Muscle layer of duodenum (tissue), 2 donors: ENCODE measurements at regions not wholly inside any gene's neighbourhood (a gene's known extent, or its start where the extent isn't known, plus 50 kb on each side); places are given as distances from the start of the nearest gene placed in this dataset.

Experiments used
- H3K27ac ChIP-seq: one replicate; pipeline ENCODE4 v1.7.0; 2013; ENCODE audit warnings: mild to moderate bottlenecking, low read length
- H3K27me3 ChIP-seq: one replicate; pipeline ENCODE4 v1.7.0; 2013; ENCODE audit warnings: low read depth, mild to moderate bottlenecking, control low read depth, low read length
- H3K36me3 ChIP-seq, 2 donors: one replicate each; pipeline ENCODE4 v1.7.0; 2013; ENCODE audit warnings: low read length in 2 of 2, control low read depth in 1 of 2, mild to moderate bottlenecking in 1 of 2; ENCODE audit not compliant: insufficient read depth in 2 of 2, control insufficient read depth in 1 of 2
- H3K4me1 ChIP-seq, 2 donors: one replicate each; pipeline ENCODE4 v1.7.0; 2013; ENCODE audit warnings: low read length in 2 of 2, mild to moderate bottlenecking in 2 of 2, control low read depth in 1 of 2, moderate library complexity in 1 of 2; ENCODE audit not compliant: insufficient read depth in 2 of 2, control insufficient read depth in 1 of 2
- H3K4me3 ChIP-seq, 2 donors: one replicate each; pipeline ENCODE4 v1.7.0; 2013; ENCODE audit warnings: low read length in 2 of 2, low read depth in 1 of 2, mild to moderate bottlenecking in 1 of 2
- H3K9me3 ChIP-seq, 2 donors: one replicate each; pipeline ENCODE4 v1.7.0; 2013; ENCODE audit warnings: low read length in 2 of 2, control low read depth in 1 of 2, mild to moderate bottlenecking in 1 of 2; ENCODE audit not compliant: control insufficient read depth in 1 of 2
- donor health status: healthy.

GRCh38 chr3:10568549-10568948, 63.2 kb upstream of the ATP2B2 start:
- H3K27me3 ChIP-seq, result no peaks in the 10 kb centered on the region
- H3K4me1 ChIP-seq, result no peaks in the 10 kb centered on the region
- no peak overlapping the region for H3K4me3 ChIP-seq
- H3K27ac ChIP-seq, result no peak overlapping the region
- H3K9me3 ChIP-seq, result peaks cover 0 to 3% of the 10 kb centered on the region in 2 donors
- no peaks in the 10 kb centered on the region for H3K36me3 ChIP-seq

GRCh38 chr3:10570196-10570946, 65.0 kb upstream of the ATP2B2 start:
- Histone ChIP-seq H3K36me3 (no peaks in the 10 kb centered on the region), H3K4me3 (no peak overlapping the region), H3K27ac (no peak overlapping the region), H3K9me3 (no peaks in the 10 kb centered on the region), H3K27me3 (no peaks in the 10 kb centered on the region), H3K4me1 (no peaks in the 10 kb centered on the region)

- H3K4me1 ChIP-seq, result no peaks in the 10 kb centered on the region
- H3K27ac ChIP-seq, result no peak overlapping the region
These were observed 68.8 kb upstream of the ATP2B2 start for GRCh38 chr3:10574101-10574620.

GRCh38 chr3:10575601-10576160, 70.3 kb upstream of the ATP2B2 start:
- Histone ChIP-seq H3K36me3 (no peaks in the 10 kb centered on the region), H3K4me3 (no peak overlapping the region), H3K27me3 (no peaks in the 10 kb centered on the region), H3K4me1 (no peaks in the 10 kb centered on the region), H3K27ac (no peak overlapping the region), H3K9me3 (no peaks in the 10 kb centered on the region)

More at GRCh38 chr3:10574101-10574620, 68.8 kb upstream of the ATP2B2 start:
- Histone ChIP-seq H3K27me3 (no peaks in the 10 kb centered on the region), H3K36me3 (no peaks in the 10 kb centered on the region), H3K9me3 (no peaks in the 10 kb centered on the region), H3K4me3 (no peak overlapping the region)

GRCh38 chr3:10577486-10577885, 72.1 kb upstream of the ATP2B2 start:
- no peak overlapping the region for H3K4me3 ChIP-seq

GRCh38 chr3:10580426-10580825, 75.0 kb upstream of the ATP2B2 start:
- Histone ChIP-seq H3K4me3 (no peak overlapping the region), H3K27ac (no peak overlapping the region), H3K4me1 (no peaks in the 10 kb centered on the region), H3K9me3 (no peaks in the 10 kb centered on the region), H3K36me3 (no peaks in the 10 kb centered on the region), H3K27me3 (no peaks in the 10 kb centered on the region)

More at GRCh38 chr3:10577486-10577885, 72.1 kb upstream of the ATP2B2 start:
- H3K9me3 ChIP-seq, result no peaks in the 10 kb centered on the region
- H3K4me1 ChIP-seq, result no peaks in the 10 kb centered on the region
- no peaks in the 10 kb centered on the region for H3K36me3 ChIP-seq
- no peak overlapping the region for H3K27ac ChIP-seq
- H3K27me3 ChIP-seq, result no peaks in the 10 kb centered on the region

GRCh38 chr3:10581251-10581650, 75.9 kb upstream of the ATP2B2 start:
- H3K36me3 ChIP-seq, result no peaks in the 10 kb centered on the region
- no peak overlapping the region for H3K4me3 ChIP-seq
- no peaks in the 10 kb centered on the region for H3K9me3 ChIP-seq
- H3K4me1 ChIP-seq, result no peaks in the 10 kb centered on the region
- no peaks in the 10 kb centered on the region for H3K27me3 ChIP-seq
- no peak overlapping the region for H3K27ac ChIP-seq

- Histone ChIP-seq H3K36me3 (no peaks in the 10 kb centered on the region), H3K27me3 (no peaks in the 10 kb centered on the region), H3K4me1 (no peaks in the 10 kb centered on the region), H3K9me3 (no peaks in the 10 kb centered on the region), H3K4me3 (no peak overlapping the region), H3K27ac (no peak overlapping the region)
These were observed 76.3 kb upstream of the ATP2B2 start for GRCh38 chr3:10581716-10582115.

GRCh38 chr3:10582733-10583132, 77.3 kb upstream of the ATP2B2 start:
- Histone ChIP-seq H3K36me3 (no peaks in the 10 kb centered on the region), H3K4me1 (no peaks in the 10 kb centered on the region), H3K27ac (no peak overlapping the region), H3K27me3 (no peaks in the 10 kb centered on the region), H3K4me3 (no peak overlapping the region), H3K9me3 (no peaks in the 10 kb centered on the region)

GRCh38 chr3:10583798-10584708, 78.7 kb upstream of the ATP2B2 start:
- Histone ChIP-seq H3K27ac (no peak overlapping the region), H3K9me3 (no peaks in the 10 kb centered on the region), H3K4me3 (no peak overlapping the region), H3K36me3 (no peaks in the 10 kb centered on the region), H3K4me1 (no peaks in the 10 kb centered on the region), H3K27me3 (no peaks in the 10 kb centered on the region)

GRCh38 chr3:10585945-10586344, 80.6 kb upstream of the ATP2B2 start:
- Histone ChIP-seq H3K27me3 (no peaks in the 10 kb centered on the region), H3K9me3 (no peaks in the 10 kb centered on the region), H3K27ac (no peak overlapping the region), H3K4me1 (no peaks in the 10 kb centered on the region), H3K4me3 (no peak overlapping the region), H3K36me3 (no peaks in the 10 kb centered on the region)
